OCI-LY1 (cell line): ENCODE measurements at regions not wholly inside any gene's neighbourhood (a gene's known extent, or its start where the extent isn't known, plus 50 kb on each side); places are given as distances from the start of the nearest gene placed in this dataset.

Source experiments
- H2AFZ ChIP-seq: fragments of 200-600 bp; sonication (generic), shearing (Covaris generic); 2 replicates; pipeline ENCODE4 v1.6.0; 2014; ENCODE audit warnings: antibody characterized with exemption, mild to moderate bottlenecking, low read length
- H3F3A ChIP-seq: fragments of 200-600 bp; sonication (generic), shearing (Covaris generic); 2 replicates; pipeline ENCODE4 v1.6.0; 2014; ENCODE audit warnings: mild to moderate bottlenecking, antibody characterized with exemption, low read length, moderate library complexity; ENCODE audit not compliant: insufficient read depth
- H3K27ac ChIP-seq: fragments of 200-600 bp; sonication (generic); 2 replicates; pipeline ENCODE4 v1.5.1; 2014; ENCODE audit warnings: low read length, mixed run types, mild to moderate bottlenecking, low read depth; ENCODE audit not compliant: poor library complexity, severe bottlenecking
- H3K27me3 ChIP-seq: fragments of 200-600 bp; sonication (generic); 2 replicates; pipeline ENCODE4 v1.6.0; 2014; ENCODE audit warnings: antibody characterized with exemption, mild to moderate bottlenecking, low read length, moderate library complexity; ENCODE audit not compliant: insufficient read depth
- H3K36me3 ChIP-seq: fragments of 200-600 bp; sonication (generic); 2 replicates; pipeline ENCODE4 v1.6.1; 2014; ENCODE audit warnings: mild to moderate bottlenecking, antibody characterized with exemption, low read length, moderate library complexity, mixed read lengths; ENCODE audit not compliant: insufficient read depth
- H3K4me1 ChIP-seq: fragments of 200-600 bp; sonication (generic); 2 replicates; pipeline ENCODE4 v1.5.1; 2014; ENCODE audit warnings: mild to moderate bottlenecking, low read length, moderate library complexity; ENCODE audit not compliant: insufficient read depth, severe bottlenecking
- H3K4me2 ChIP-seq: fragments of 200-600 bp; sonication (generic), shearing (Covaris generic); 2 replicates; pipeline ENCODE4 v1.6.1; 2014; ENCODE audit warnings: low read length
- H3K4me3 ChIP-seq: fragments of 200-600 bp; sonication (generic); 2 replicates; pipeline ENCODE4 v1.5.1; 2014; ENCODE audit warnings: low read length, low read depth, mild to moderate bottlenecking, mixed read lengths; ENCODE audit not compliant: poor library complexity, severe bottlenecking
- H3K79me2 ChIP-seq: fragments of 200-600 bp; shearing (Covaris generic); 2 replicates; pipeline ENCODE4 v1.6.1; 2016; ENCODE audit warnings: mixed run types, low read length, mixed read lengths; ENCODE audit not compliant: insufficient read depth
- H3K9ac ChIP-seq: fragments of 200-600 bp; sonication (generic), shearing (Covaris generic); 2 replicates; pipeline ENCODE4 v1.6.1; 2014; ENCODE audit warnings: mild to moderate bottlenecking, low read length, mixed read lengths
- H3K9me2 ChIP-seq: fragments of 200-600 bp; sonication (generic), shearing (Covaris generic); 2 replicates; pipeline ENCODE4 v1.6.1; 2014; ENCODE audit warnings: low read depth, mild to moderate bottlenecking, low read length, mixed read lengths
- H3K9me3 ChIP-seq: fragments of 200-600 bp; shearing (Covaris generic); 2 replicates; pipeline ENCODE4 v1.6.1; 2014; ENCODE audit warnings: low read length, mixed read lengths
- H4K20me1 ChIP-seq: fragments of 200-600 bp; sonication (generic), shearing (Covaris generic); 2 replicates; pipeline ENCODE4 v1.6.0; 2016; ENCODE audit warnings: mild to moderate bottlenecking, low read length; ENCODE audit not compliant: insufficient read depth
- EZH2 ChIP-seq: fragments of 200-600 bp; sonication (generic), shearing (Covaris generic); IDR thresholded peaks from 2 replicates; pipeline ENCODE4 v1.8.0; 2017; ENCODE audit warnings: borderline replicate concordance, mixed run types, mild to moderate bottlenecking, antibody characterized with exemption, low read length, moderate library complexity, mixed read lengths
- TF ChIP-seq, protein P1 (sequence below): fragments of 200-600 bp; sonication (generic), shearing (Covaris generic); IDR thresholded peaks from 2 replicates; pipeline ENCODE4 v1.5.1; 2017; ENCODE audit warnings: mild to moderate bottlenecking, antibody characterized with exemption, low read length, moderate library complexity, mixed read lengths

DNA sequence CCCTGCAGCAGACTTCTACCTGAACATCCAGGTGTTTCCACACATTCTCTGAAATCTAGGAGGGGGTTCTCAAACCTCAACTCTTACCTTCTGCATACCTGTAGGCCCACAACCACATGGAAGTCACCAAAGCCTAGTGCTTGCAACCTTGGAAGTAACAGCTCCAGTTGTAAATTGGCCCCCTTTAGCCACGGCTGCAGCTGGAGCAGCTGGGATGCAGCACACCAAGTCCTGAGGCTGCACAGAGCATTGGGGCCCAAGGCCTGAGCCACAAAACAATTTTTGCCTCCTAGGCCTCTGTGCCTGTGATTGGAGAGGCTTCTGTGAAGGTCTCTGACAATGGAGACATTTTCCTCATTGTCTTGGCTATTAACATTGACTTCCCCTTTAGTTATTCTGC lies 772.4 kb upstream of the INTU start:
- no peak overlapping the region for H3K27ac ChIP-seq
- no peak overlapping the region for H3K4me3 ChIP-seq
- H3K9ac ChIP-seq, result no peak overlapping the region
- TF ChIP-seq, protein P1, sequence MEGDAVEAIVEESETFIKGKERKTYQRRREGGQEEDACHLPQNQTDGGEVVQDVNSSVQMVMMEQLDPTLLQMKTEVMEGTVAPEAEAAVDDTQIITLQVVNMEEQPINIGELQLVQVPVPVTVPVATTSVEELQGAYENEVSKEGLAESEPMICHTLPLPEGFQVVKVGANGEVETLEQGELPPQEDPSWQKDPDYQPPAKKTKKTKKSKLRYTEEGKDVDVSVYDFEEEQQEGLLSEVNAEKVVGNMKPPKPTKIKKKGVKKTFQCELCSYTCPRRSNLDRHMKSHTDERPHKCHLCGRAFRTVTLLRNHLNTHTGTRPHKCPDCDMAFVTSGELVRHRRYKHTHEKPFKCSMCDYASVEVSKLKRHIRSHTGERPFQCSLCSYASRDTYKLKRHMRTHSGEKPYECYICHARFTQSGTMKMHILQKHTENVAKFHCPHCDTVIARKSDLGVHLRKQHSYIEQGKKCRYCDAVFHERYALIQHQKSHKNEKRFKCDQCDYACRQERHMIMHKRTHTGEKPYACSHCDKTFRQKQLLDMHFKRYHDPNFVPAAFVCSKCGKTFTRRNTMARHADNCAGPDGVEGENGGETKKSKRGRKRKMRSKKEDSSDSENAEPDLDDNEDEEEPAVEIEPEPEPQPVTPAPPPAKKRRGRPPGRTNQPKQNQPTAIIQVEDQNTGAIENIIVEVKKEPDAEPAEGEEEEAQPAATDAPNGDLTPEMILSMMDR, result no peak
- TF ChIP-seq EZH2, result no peak
- no peaks in the 10 kb centered on the region for H3K27me3 ChIP-seq
- H3K79me2 ChIP-seq, result no peaks in the 10 kb centered on the region
- no peaks in the 10 kb centered on the region for H4K20me1 ChIP-seq
- H2AFZ ChIP-seq, result no peak overlapping the region
- no peaks in the 10 kb centered on the region for H3K9me2 ChIP-seq
- no peaks in the 10 kb centered on the region for H3K9me3 ChIP-seq
- no peaks in the 10 kb centered on the region for H3K4me1 ChIP-seq
- H3F3A ChIP-seq, result no peaks in the 10 kb centered on the region
- H3K36me3 ChIP-seq, result no peaks in the 10 kb centered on the region
- no peak overlapping the region for H3K4me2 ChIP-seq

- no peak overlapping the region for H3K9ac ChIP-seq
- H3K27ac ChIP-seq, result no peak overlapping the region
- no peaks in the 10 kb centered on the region for H3K79me2 ChIP-seq
- no peak overlapping the region for H2AFZ ChIP-seq
- TF ChIP-seq, protein P1, result no peak
- no peak for TF ChIP-seq EZH2
- no peaks in the 10 kb centered on the region for H4K20me1 ChIP-seq
- H3F3A ChIP-seq, result no peaks in the 10 kb centered on the region
- no peak overlapping the region for H3K4me3 ChIP-seq
- no peaks in the 10 kb centered on the region; the same call in 1 of the 2 replicates for H3K9me3 ChIP-seq
- H3K9me2 ChIP-seq, result no peaks in the 10 kb centered on the region
- H3K27me3 ChIP-seq, result no peaks in the 10 kb centered on the region
- H3K4me2 ChIP-seq, result no peak overlapping the region
- no peaks in the 10 kb centered on the region for H3K4me1 ChIP-seq
- no peaks in the 10 kb centered on the region for H3K36me3 ChIP-seq
Measured at GRCh38 chr4:126869967-126870366, 762.8 kb upstream of the INTU start.

DNA sequence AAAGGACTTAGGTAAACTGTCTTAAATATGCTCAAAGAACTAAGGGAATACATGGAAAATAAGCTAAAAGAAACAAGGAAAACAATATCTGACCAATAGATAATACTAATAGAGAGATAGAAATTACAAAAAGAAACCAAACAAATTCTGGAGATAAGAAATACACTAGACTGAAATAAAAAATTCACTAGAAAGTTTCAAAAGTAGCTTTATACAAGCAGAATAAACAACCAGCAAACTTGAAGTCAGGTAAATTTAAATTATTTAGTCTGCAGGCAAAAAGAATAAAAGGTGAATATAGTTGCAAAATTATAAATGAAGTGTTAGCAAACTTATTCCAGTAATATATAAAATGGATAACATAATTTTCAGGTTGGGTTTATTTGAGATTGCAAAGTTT lies 760.9 kb upstream of the INTU start:
- Histone ChIP-seq H2AFZ (no peak overlapping the region), H3K9me2 (no peaks in the 10 kb centered on the region), H3K4me2 (no peak overlapping the region)

More for the DNA sequence above, 760.9 kb upstream of the INTU start:
- H3K36me3 ChIP-seq, result no peaks in the 10 kb centered on the region
- H3K9ac ChIP-seq, result no peak overlapping the region
- H4K20me1 ChIP-seq, result no peaks in the 10 kb centered on the region
- H3K79me2 ChIP-seq, result no peaks in the 10 kb centered on the region
- no peaks in the 10 kb centered on the region for H3F3A ChIP-seq
- H3K9me3 ChIP-seq, result no peaks in the 10 kb centered on the region; the same call in 1 of the 2 replicates
- no peaks in the 10 kb centered on the region for H3K27me3 ChIP-seq
- TF ChIP-seq, protein P1, result no peak
- TF ChIP-seq EZH2, result no peak
- H3K27ac ChIP-seq, result no peak overlapping the region
- H3K4me3 ChIP-seq, result no peak overlapping the region
- H3K4me1 ChIP-seq, result no peaks in the 10 kb centered on the region
